ENCODE measurements at regions not wholly inside any gene's neighbourhood (a gene's known extent, or its start where the extent isn't known, plus 50 kb on each side); places are given as distances from the start of the nearest gene placed in this dataset.

DNA sequence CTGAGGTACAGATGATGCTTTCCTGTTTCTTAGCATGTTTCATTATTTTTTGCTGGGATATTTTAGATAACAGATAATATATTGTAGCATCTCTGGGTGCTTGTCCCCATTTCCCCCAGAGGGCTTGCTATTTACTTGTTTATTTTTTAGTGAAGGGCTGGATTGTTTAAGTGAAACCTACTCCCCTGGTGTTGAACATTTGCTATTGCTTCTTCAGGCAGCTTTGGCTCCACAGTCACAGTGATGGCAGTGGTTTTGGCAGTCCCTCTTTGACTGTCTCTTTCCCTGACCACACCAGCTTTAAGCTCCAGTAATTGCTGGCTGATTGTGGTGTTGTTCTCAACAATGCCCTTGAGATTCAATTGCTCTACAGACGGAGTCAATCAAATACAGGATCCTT is 128.9 kb downstream of the KLF13 start:
- Histone ChIP-seq H3K9me3 (no peaks in the 10 kb centered on the region), H3K4me1 (no peaks in the 10 kb centered on the region), H3K27ac (no peak overlapping the region), H3K4me3 (replicated peaks in 1 of 3) (no peak overlapping the region), H3K36me3 (no peaks in the 10 kb centered on the region), H3K27me3 (no peaks in the 10 kb centered on the region)
- intact Hi-C loops (cut with DNase I) = no loop called here
- DNase-seq = no peak
- TF ChIP-seq, protein P1, sequence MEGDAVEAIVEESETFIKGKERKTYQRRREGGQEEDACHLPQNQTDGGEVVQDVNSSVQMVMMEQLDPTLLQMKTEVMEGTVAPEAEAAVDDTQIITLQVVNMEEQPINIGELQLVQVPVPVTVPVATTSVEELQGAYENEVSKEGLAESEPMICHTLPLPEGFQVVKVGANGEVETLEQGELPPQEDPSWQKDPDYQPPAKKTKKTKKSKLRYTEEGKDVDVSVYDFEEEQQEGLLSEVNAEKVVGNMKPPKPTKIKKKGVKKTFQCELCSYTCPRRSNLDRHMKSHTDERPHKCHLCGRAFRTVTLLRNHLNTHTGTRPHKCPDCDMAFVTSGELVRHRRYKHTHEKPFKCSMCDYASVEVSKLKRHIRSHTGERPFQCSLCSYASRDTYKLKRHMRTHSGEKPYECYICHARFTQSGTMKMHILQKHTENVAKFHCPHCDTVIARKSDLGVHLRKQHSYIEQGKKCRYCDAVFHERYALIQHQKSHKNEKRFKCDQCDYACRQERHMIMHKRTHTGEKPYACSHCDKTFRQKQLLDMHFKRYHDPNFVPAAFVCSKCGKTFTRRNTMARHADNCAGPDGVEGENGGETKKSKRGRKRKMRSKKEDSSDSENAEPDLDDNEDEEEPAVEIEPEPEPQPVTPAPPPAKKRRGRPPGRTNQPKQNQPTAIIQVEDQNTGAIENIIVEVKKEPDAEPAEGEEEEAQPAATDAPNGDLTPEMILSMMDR (IDR thresholded peaks at IDR 0.05) = no peak
- no peak for TF ChIP-seq POLR2A (IDR thresholded peaks at IDR 0.05)
- WGBS, 2 donors = 75 to 82% methylated on average over 1 of the region's 1 CpG

DNA sequence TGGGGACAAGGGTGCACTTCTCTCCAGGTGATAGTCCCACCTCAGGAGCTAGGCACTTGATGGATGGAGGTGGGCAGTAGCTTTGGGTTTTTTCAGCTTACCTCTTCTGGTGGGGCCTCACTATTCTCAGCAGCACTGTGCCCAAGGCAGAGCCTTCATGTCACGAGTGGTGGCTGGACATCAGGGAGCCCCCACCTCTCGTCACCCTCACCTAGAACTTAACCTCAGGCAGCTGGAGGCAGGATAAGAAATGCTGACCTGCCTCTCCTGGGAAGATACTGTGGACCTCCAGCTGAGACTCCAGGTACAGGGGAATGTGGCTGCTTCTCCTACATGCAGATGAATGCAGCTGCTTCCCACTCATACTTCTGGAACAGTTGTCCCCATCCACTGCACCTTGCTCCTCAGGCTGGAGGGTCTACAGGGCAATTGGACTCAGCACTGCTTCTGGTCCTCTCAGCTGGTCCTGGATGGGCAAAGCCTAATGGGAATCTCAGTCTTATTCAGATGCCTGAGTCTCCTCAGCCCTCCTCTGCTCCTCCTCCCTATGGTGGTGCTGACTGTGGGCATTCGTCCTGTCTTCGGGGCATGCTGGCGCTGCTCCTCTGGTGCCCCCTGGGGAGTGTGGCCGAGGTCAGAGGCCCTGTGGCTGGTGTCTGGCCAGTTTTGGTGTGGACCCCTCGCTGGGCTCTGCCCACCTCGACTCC is 129.9 kb downstream of the KLF13 start:
- 88 to 96% methylated on average over 8 of the region's 8 CpGs for WGBS, 2 donors
- Histone ChIP-seq H3K36me3 (no peaks in the 10 kb centered on the region), H3K4me3 (replicated peaks in 1 of 3) (no peak overlapping the region), H3K27me3 (no peaks in the 10 kb centered on the region), H3K27ac (no peak overlapping the region), H3K9me3 (no peaks in the 10 kb centered on the region), H3K4me1 (no peaks in the 10 kb centered on the region)
- intact Hi-C loops (cut with DNase I) = no loop called here
- TF ChIP-seq, protein P1 (IDR thresholded peaks at IDR 0.05) = no peak
- no peak for TF ChIP-seq POLR2A (IDR thresholded peaks at IDR 0.05)
- no peak for DNase-seq

DNA sequence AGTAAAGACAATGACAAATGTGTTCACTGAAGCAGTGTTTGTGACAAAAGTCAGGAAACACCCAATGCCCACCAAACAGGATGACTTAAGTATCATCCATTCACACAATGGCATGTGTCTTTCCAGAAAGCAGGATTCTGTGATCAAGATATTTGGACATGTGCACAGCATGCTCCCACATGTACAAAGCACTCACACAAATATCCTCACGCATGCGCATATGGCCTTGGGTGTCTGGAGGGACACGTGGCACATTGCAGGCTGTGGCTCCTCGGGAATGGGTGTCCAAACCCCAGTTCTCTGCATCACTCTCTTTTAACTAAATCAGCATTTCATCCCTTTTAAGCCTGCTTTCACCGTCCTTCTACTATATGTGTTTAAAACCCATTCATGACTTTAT is 130.5 kb downstream of the KLF13 start:
- no peak overlapping the region for H3K27ac ChIP-seq
- H3K36me3 ChIP-seq = no peaks in the 10 kb centered on the region
- H3K4me3 ChIP-seq (replicated peaks in 1 of 3) = no peak overlapping the region
- no peaks in the 10 kb centered on the region for H3K9me3 ChIP-seq
- TF ChIP-seq, protein P1 (IDR thresholded peaks at IDR 0.05) = no peak
- no peak for TF ChIP-seq POLR2A (IDR thresholded peaks at IDR 0.05)
- WGBS, 2 donors = 70 to 80% methylated on average over 5 of the region's 5 CpGs
- no peaks in the 10 kb centered on the region for H3K27me3 ChIP-seq
- no peak for DNase-seq
- intact Hi-C loops (cut with DNase I) = no loop called here
- H3K4me1 ChIP-seq = no peaks in the 10 kb centered on the region

DNA sequence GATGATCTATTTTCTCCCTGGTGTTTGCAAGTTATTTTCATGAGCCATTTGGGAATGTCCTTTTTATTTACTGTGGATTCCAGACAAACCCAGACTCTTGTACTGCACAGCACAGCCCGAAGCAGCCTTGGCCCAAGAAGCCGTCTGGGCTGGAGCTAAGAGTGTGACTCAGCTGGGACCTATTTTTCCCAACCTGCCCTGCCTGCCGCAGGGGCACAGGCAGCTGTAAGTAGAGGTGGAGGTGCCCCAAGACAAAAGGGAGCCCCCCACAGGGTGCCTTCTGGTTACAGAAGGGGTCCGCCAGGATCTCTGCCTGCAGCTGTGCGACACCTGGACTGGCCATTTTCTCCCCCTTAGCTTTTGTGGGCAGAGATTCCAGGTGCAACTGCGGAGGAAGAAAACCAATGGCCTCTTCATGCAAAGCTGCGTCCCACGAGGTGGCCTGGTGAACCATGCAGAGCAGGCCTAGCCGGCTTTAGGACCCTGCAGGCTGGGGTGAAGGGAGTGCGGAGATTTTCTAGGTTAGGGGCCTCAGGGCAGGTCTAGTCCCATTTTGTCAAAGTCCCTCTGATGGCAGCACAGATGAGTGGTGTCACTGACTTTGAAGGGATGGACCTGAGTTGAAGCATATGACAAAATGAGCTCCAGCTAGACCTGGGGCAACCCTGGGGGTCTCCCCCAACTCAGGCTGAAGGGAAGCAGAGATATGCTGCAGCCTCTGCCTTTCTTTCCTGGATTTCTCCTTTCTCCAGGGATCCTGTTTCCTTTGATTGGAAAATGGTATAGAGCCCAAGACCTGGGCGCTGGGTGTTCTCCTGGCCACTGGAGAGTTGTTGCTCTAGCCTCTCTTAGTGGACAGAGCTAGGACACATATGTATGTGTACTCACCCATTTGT is 131.2 kb downstream of the KLF13 start:
- H3K27ac ChIP-seq = no peak overlapping the region

More for the DNA sequence above, 131.2 kb downstream of the KLF13 start:
- intact Hi-C loops (cut with DNase I) = no loop called here
- Histone ChIP-seq H3K36me3 (no peaks in the 10 kb centered on the region), H3K4me1 (no peaks in the 10 kb centered on the region), H3K4me3 (replicated peaks in 1 of 3) (no peak overlapping the region), H3K9me3 (no peaks in the 10 kb centered on the region), H3K27me3 (no peaks in the 10 kb centered on the region)
- no peak for TF ChIP-seq POLR2A (IDR thresholded peaks at IDR 0.05)
- TF ChIP-seq, protein P1 (IDR thresholded peaks at IDR 0.05) = no peak
- DNase-seq = no peak
- WGBS, 2 donors = 67 to 81% methylated on average over 6 to 7 of the region's 11 CpGs

Measured in thyroid gland (tissue), 4 donors.